OCI-LY1 (cell line): ENCODE measurements at regions not wholly inside any gene's neighbourhood (a gene's known extent, or its start where the extent isn't known, plus 50 kb on each side); places are given as distances from the start of the nearest gene placed in this dataset.

Experiments used
- H2AFZ ChIP-seq: fragments of 200-600 bp; sonication (generic), shearing (Covaris generic); 2 replicates; pipeline ENCODE4 v1.6.0; 2014; ENCODE audit warnings: antibody characterized with exemption, mild to moderate bottlenecking, low read length
- H3F3A ChIP-seq: fragments of 200-600 bp; sonication (generic), shearing (Covaris generic); 2 replicates; pipeline ENCODE4 v1.6.0; 2014; ENCODE audit warnings: mild to moderate bottlenecking, antibody characterized with exemption, low read length, moderate library complexity; ENCODE audit not compliant: insufficient read depth
- H3K27ac ChIP-seq: fragments of 200-600 bp; sonication (generic); 2 replicates; pipeline ENCODE4 v1.5.1; 2014; ENCODE audit warnings: low read length, mixed run types, mild to moderate bottlenecking, low read depth; ENCODE audit not compliant: poor library complexity, severe bottlenecking
- H3K27me3 ChIP-seq: fragments of 200-600 bp; sonication (generic); 2 replicates; pipeline ENCODE4 v1.6.0; 2014; ENCODE audit warnings: antibody characterized with exemption, mild to moderate bottlenecking, low read length, moderate library complexity; ENCODE audit not compliant: insufficient read depth
- H3K36me3 ChIP-seq: fragments of 200-600 bp; sonication (generic); 2 replicates; pipeline ENCODE4 v1.6.1; 2014; ENCODE audit warnings: mild to moderate bottlenecking, antibody characterized with exemption, low read length, moderate library complexity, mixed read lengths; ENCODE audit not compliant: insufficient read depth
- H3K4me1 ChIP-seq: fragments of 200-600 bp; sonication (generic); 2 replicates; pipeline ENCODE4 v1.5.1; 2014; ENCODE audit warnings: mild to moderate bottlenecking, low read length, moderate library complexity; ENCODE audit not compliant: insufficient read depth, severe bottlenecking
- H3K4me2 ChIP-seq: fragments of 200-600 bp; sonication (generic), shearing (Covaris generic); 2 replicates; pipeline ENCODE4 v1.6.1; 2014; ENCODE audit warnings: low read length
- H3K4me3 ChIP-seq: fragments of 200-600 bp; sonication (generic); 2 replicates; pipeline ENCODE4 v1.5.1; 2014; ENCODE audit warnings: low read length, low read depth, mild to moderate bottlenecking, mixed read lengths; ENCODE audit not compliant: poor library complexity, severe bottlenecking
- H3K79me2 ChIP-seq: fragments of 200-600 bp; shearing (Covaris generic); 2 replicates; pipeline ENCODE4 v1.6.1; 2016; ENCODE audit warnings: mixed run types, low read length, mixed read lengths; ENCODE audit not compliant: insufficient read depth
- H3K9ac ChIP-seq: fragments of 200-600 bp; sonication (generic), shearing (Covaris generic); 2 replicates; pipeline ENCODE4 v1.6.1; 2014; ENCODE audit warnings: mild to moderate bottlenecking, low read length, mixed read lengths
- H3K9me2 ChIP-seq: fragments of 200-600 bp; sonication (generic), shearing (Covaris generic); 2 replicates; pipeline ENCODE4 v1.6.1; 2014; ENCODE audit warnings: low read depth, mild to moderate bottlenecking, low read length, mixed read lengths
- H3K9me3 ChIP-seq: fragments of 200-600 bp; shearing (Covaris generic); 2 replicates; pipeline ENCODE4 v1.6.1; 2014; ENCODE audit warnings: low read length, mixed read lengths
- H4K20me1 ChIP-seq: fragments of 200-600 bp; sonication (generic), shearing (Covaris generic); 2 replicates; pipeline ENCODE4 v1.6.0; 2016; ENCODE audit warnings: mild to moderate bottlenecking, low read length; ENCODE audit not compliant: insufficient read depth
- EZH2 ChIP-seq: fragments of 200-600 bp; sonication (generic), shearing (Covaris generic); IDR thresholded peaks from 2 replicates; pipeline ENCODE4 v1.8.0; 2017; ENCODE audit warnings: borderline replicate concordance, mixed run types, mild to moderate bottlenecking, antibody characterized with exemption, low read length, moderate library complexity, mixed read lengths
- TF ChIP-seq, protein P1 (sequence below): fragments of 200-600 bp; sonication (generic), shearing (Covaris generic); IDR thresholded peaks from 2 replicates; pipeline ENCODE4 v1.5.1; 2017; ENCODE audit warnings: mild to moderate bottlenecking, antibody characterized with exemption, low read length, moderate library complexity, mixed read lengths

DNA sequence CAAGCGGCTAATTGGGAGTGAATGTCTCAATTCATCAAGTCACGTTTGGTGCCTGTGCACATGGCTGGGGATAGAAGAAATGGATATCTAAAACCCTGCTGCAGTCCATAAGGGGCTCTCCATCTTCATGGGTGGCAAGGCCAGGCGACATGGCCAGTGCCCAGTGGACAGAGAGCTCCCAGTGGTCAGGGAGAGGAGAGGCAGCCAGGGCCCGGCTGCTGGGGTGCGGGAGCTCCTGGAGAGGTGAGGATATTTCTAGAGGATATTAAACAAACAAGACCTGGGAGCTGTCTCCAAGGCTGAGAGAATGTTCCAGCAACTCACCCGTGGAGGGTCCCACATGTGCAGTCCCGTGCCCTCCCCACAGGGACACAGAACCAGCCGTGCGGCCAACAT lies 368.8 kb upstream of the C1orf174 start:
- H3K27me3 ChIP-seq: no peaks in the 10 kb centered on the region

DNA sequence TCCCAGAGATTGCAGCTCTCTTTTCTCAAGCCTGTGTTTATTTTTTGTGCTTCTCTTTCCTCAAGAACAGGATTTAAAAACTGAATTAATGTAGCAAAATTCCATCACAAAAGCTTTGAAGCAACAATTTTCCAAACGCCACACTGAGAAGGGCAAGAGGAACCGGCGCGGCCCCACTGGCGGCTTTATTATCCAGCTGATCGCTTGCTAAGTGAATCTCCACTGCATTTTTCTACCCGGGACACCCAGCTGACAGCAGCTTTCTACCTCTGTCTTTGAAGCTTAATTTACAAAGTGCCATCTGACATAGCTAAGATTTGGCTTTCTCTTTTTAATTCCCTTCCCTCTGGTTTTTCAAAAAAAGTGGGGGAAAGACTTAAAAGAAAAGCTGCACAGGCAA lies 369.3 kb upstream of the C1orf174 start:
- Histone ChIP-seq H4K20me1 (no peaks in the 10 kb centered on the region), H3K4me2 (no peak overlapping the region), H3F3A (no peaks in the 10 kb centered on the region), H3K4me3 (no peak overlapping the region), H3K27me3 (no peaks in the 10 kb centered on the region), H2AFZ (no peak overlapping the region), H3K9me3 (no peaks in the 10 kb centered on the region), H3K4me1 (no peaks in the 10 kb centered on the region), H3K36me3 (no peaks in the 10 kb centered on the region), H3K27ac (no peak overlapping the region), H3K9me2 (no peaks in the 10 kb centered on the region), H3K9ac (no peak overlapping the region), H3K79me2 (no peaks in the 10 kb centered on the region)
- TF ChIP-seq, protein P1, sequence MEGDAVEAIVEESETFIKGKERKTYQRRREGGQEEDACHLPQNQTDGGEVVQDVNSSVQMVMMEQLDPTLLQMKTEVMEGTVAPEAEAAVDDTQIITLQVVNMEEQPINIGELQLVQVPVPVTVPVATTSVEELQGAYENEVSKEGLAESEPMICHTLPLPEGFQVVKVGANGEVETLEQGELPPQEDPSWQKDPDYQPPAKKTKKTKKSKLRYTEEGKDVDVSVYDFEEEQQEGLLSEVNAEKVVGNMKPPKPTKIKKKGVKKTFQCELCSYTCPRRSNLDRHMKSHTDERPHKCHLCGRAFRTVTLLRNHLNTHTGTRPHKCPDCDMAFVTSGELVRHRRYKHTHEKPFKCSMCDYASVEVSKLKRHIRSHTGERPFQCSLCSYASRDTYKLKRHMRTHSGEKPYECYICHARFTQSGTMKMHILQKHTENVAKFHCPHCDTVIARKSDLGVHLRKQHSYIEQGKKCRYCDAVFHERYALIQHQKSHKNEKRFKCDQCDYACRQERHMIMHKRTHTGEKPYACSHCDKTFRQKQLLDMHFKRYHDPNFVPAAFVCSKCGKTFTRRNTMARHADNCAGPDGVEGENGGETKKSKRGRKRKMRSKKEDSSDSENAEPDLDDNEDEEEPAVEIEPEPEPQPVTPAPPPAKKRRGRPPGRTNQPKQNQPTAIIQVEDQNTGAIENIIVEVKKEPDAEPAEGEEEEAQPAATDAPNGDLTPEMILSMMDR: no peak
- TF ChIP-seq EZH2: no peak

More for the DNA sequence above, 368.8 kb upstream of the C1orf174 start:
- Histone ChIP-seq H3F3A (no peaks in the 10 kb centered on the region), H3K4me3 (no peak overlapping the region), H3K4me2 (no peak overlapping the region), H4K20me1 (no peaks in the 10 kb centered on the region), H2AFZ (no peak overlapping the region), H3K9me2 (no peaks in the 10 kb centered on the region), H3K79me2 (no peaks in the 10 kb centered on the region), H3K4me1 (no peaks in the 10 kb centered on the region), H3K36me3 (no peaks in the 10 kb centered on the region), H3K9ac (no peak overlapping the region), H3K27ac (no peak overlapping the region), H3K9me3 (no peaks in the 10 kb centered on the region)
- TF ChIP-seq, protein P1: no peak
- TF ChIP-seq EZH2: no peak

DNA sequence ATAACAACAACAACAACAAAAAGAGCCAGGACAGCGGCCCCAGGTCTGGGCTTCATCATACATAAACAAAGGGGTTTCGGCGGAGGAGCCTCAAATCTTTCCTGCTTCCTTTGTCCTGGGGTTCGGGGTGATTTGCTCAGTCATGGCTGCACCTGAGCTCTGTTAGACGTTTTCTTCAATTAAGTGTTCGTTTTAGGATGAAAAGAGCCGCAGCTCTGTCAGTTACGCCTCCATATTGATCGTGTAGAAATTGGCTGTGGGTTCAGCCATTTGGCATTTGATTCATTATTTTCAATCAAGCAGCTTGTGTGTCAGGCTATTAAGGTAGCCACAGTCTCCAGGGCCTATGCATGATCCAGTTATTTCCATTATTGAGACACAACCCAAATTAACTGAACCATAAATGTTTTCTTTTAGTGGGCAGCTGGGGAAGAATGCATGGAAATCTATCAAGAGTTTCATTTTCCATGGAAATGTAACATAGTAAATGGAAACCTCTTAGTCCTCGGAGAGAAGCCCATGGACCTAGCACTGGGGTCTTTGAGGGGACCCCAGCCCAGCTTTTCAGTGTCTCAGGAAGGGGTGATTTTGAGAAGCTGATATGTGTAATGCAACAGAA lies 370.0 kb upstream of the C1orf174 start:
- no peaks in the 10 kb centered on the region for H3K4me1 ChIP-seq
- no peaks in the 10 kb centered on the region for H4K20me1 ChIP-seq
- TF ChIP-seq, protein P1: no peak
- TF ChIP-seq EZH2: no peak
- no peak overlapping the region for H3K27ac ChIP-seq
- no peaks in the 10 kb centered on the region for H3K9me3 ChIP-seq
- H3K4me3 ChIP-seq: no peak overlapping the region
- H3K9ac ChIP-seq: no peak overlapping the region
- peaks cover 4% of the 10 kb centered on the region; the same call in 1 of the 2 replicates for H3K27me3 ChIP-seq
- H3K36me3 ChIP-seq: no peaks in the 10 kb centered on the region; the same call in 1 of the 2 replicates
- H3F3A ChIP-seq: no peaks in the 10 kb centered on the region
- no peaks in the 10 kb centered on the region for H3K79me2 ChIP-seq
- no peak overlapping the region for H2AFZ ChIP-seq
- H3K9me2 ChIP-seq: no peaks in the 10 kb centered on the region
- no peak overlapping the region for H3K4me2 ChIP-seq
